Prostate gland (tissue), 2 donors: ENCODE measurements at regions not wholly inside any gene's neighbourhood (a gene's known extent, or its start where the extent isn't known, plus 50 kb on each side); places are given as distances from the start of the nearest gene placed in this dataset.

Experiments
- POLR2A ChIP-seq: fragments of 450-650 bp; IDR thresholded peaks from one replicate; pipeline ENCODE4 v1.6.1; 2016; ENCODE audit warnings: antibody characterized with exemption, mild to moderate bottlenecking
- POLR2AphosphoS5 ChIP-seq: sonication (generic); formaldehyde crosslinking; IDR thresholded peaks from one replicate; pipeline ENCODE4 v1.6.1; 2017; ENCODE audit warnings: antibody characterized with exemption
- TF ChIP-seq, protein P1 (sequence below), 4 experiments: fragments of 200-600 bp in 2 of 4; fragments of 450-650 bp in 2 of 4; sonication (generic) in 2 of 4; IDR thresholded peaks; 1 replicate in 3 of 4; 2 replicates in 1 of 4; pipeline ENCODE4 v1.5.1; 2016 to 2019; ENCODE audit warnings: antibody characterized with exemption in 4 of 4, mild to moderate bottlenecking in 2 of 4, moderate library complexity in 2 of 4

DNA sequence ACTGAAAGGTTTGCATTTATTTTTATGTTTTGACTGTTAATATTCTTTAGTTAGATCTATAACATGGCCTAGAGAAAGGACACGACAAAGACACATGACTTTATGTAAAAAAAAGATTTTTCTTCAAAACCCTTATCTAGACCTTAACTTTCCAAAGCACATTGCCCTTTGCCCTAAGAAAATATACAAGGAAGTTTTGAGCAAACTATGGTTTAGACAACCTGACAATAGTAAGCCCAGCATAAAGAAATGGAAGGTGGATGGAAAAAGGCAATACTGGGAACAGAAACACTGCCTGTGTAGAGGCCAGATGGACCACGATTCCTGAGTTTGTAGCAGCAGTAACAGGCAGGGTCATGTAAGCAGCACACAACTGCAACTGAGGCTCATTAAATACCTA lies 724.0 kb downstream of the GALC start:
- TF ChIP-seq POLR2A: no peak
- TF ChIP-seq, protein P1, sequence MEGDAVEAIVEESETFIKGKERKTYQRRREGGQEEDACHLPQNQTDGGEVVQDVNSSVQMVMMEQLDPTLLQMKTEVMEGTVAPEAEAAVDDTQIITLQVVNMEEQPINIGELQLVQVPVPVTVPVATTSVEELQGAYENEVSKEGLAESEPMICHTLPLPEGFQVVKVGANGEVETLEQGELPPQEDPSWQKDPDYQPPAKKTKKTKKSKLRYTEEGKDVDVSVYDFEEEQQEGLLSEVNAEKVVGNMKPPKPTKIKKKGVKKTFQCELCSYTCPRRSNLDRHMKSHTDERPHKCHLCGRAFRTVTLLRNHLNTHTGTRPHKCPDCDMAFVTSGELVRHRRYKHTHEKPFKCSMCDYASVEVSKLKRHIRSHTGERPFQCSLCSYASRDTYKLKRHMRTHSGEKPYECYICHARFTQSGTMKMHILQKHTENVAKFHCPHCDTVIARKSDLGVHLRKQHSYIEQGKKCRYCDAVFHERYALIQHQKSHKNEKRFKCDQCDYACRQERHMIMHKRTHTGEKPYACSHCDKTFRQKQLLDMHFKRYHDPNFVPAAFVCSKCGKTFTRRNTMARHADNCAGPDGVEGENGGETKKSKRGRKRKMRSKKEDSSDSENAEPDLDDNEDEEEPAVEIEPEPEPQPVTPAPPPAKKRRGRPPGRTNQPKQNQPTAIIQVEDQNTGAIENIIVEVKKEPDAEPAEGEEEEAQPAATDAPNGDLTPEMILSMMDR (IDR thresholded peaks at IDR 0.05): no peak
- no peak for TF ChIP-seq POLR2AphosphoS5
